GM21576 (cell line): ENCODE measurements at regions not wholly inside any gene's neighbourhood (a gene's known extent, or its start where the extent isn't known, plus 50 kb on each side); places are given as distances from the start of the nearest gene placed in this dataset.

Source experiments
- ATAC-seq: cut with Tn5 transposase; IDR thresholded peaks from one replicate; pipeline ENCODE4 v1.9.1; 2021; ENCODE audit warnings: mild to moderate bottlenecking, moderate library complexity; ENCODE audit not compliant: unreplicated experiment

DNA sequence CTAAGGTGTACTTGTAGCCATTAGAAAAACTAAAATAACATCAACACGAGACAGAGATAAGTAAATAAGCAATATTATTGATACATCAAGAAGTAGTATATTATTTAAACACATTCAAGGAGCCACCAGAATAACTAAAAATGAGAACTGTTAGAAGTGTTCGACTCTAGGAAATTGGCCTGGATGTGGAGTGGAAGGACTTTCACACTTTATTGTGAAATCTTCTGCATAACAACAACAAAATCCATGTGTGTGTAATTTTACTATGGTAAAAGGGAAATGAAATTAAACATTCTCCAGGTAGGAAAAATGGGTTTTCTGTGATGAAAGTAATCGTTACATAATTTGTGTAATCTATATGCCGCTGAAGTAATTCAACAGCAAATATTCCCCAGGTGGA, 96.3 kb upstream of the RNF152 start:
- ATAC-seq, result no peak

GRCh38 chr18:61988100-61988499, 95.3 kb upstream of the RNF152 start:
- ATAC-seq, result no peak

DNA sequence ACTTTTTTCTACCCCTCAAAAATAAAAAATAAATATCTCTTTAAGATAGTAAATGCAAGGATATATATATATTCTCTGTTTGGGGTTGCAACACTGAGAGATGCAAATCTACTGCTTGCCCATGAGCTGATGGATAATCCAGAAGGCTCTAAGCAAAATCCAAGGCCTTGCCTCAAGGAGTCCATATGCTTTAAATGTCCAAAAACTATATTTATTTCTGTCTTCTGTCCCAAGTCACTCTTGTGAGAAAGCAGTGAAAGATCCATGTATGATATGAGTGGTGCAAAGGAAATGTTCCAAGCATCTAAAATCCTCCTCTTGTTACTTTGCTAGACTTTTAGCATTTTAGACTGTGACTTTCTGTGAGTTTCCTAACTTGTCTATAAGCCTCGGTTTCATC, 92.9 kb upstream of the RNF152 start:
- ATAC-seq, result no peak

DNA sequence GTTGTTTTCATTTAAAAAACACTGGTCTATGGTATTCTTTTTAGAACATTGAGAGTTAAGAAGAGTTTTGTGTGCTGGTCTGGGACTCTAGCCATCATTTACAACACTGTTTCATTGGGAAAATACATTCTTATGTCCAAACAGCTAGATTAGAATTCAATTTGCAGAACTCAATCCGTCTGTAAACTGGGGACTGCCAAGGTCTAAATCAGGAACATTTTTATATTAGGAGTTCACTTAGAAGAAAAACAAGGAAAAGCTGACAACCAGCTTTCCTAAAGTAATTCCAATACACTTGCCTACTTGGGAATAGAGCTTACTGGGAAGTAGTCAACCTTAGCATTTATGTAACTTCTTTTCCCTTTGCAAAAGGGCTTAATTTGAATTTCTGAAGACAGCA, 91.5 kb upstream of the RNF152 start:
- no peak for ATAC-seq

DNA sequence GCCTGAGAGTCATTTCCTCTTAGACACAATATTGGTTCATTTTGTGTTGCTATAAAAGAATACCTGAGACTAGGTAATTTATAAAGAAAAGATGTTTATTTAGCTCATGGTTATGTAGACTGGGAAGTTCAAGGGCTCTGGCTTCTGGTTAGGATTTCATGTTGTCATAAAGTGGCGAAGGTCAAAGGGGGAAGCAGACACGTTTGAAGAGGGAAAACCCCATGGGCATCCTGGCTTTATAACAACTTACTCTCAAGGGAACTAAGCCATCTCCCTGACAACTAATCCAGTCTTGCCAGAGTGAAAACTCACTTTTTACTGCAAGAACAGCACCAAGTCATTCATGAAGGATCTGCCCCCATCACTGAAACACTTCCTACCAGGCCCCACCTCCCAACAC, 89.7 kb upstream of the RNF152 start:
- no peak for ATAC-seq

GRCh38 chr18:61980355-61980754, 87.5 kb upstream of the RNF152 start:
- no peak for ATAC-seq

DNA sequence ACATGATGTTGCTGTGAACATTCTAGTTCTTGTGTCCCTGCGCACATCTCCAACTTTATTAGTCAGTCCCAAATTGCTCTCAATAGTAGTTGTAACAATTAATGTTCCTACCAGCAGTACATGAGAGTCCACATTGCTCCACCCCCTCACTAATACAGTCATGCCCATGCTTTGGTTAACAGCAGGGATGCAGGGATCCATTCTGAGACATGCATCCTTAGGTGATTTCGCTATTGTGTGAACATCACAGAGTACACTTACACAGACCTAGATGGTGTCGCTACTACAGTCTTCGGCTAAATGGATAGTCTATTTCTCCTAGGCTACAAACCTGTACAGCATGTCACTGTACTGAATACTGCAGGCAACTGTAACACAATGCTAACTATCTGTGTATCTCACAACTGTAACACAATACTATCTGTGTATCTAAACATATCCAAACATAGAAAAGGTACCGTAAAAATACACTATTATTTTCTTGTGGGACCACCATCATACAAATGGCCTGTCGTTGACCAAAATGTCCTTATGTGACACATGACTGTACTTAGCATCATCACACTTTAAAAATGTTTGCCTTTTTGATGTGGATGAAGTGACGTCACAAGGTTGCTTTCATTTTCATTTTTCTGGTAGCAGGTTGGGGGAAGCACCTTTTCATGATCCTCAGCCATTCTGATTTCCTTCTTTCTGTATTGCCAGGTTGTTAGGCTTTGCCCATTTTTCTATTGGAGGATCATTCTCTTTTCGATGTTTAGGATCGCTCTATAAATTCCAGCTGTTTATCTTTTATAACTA, 82.9 kb upstream of the RNF152 start:
- ATAC-seq, result peak; percentile 39

DNA sequence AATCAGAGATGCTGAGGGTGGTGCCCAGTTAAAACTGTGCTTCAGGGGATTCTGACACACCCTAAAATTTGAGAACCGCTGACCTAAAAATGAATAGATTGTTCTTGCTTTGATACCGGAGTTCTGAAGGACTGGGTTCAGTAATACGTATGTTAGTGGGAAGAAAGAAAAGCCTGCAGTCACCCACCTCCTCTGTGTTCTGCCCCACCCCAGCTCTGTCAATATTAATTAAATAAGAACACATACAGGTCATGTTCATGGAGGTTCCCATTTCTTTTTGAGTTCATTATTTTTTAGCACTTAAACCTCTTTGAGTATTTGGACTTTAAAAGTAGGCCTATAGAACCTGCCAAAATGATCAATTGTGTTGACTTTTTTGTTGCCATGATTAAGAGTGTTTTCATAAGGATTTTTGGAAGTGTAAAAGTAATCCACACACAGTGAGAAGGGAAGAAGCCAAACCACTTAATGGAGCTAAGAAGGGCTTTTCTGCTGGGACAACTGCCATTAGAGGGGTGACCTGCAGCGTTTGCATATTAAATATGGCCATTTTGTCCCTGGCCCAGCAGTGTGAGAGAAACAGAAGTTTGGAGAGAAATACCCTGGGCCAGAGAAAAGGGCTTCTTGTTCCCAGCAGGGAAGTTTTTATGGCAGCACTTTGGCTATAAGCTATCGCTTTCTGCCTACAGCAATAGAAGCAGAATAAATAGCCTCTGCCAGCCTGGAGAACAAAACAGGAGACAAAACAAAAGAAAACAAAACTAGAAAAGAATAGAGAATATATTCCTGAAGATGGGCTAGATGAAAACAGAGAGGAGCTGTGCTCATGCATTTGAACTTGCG, 80.7 kb upstream of the RNF152 start:
- no peak for ATAC-seq

DNA sequence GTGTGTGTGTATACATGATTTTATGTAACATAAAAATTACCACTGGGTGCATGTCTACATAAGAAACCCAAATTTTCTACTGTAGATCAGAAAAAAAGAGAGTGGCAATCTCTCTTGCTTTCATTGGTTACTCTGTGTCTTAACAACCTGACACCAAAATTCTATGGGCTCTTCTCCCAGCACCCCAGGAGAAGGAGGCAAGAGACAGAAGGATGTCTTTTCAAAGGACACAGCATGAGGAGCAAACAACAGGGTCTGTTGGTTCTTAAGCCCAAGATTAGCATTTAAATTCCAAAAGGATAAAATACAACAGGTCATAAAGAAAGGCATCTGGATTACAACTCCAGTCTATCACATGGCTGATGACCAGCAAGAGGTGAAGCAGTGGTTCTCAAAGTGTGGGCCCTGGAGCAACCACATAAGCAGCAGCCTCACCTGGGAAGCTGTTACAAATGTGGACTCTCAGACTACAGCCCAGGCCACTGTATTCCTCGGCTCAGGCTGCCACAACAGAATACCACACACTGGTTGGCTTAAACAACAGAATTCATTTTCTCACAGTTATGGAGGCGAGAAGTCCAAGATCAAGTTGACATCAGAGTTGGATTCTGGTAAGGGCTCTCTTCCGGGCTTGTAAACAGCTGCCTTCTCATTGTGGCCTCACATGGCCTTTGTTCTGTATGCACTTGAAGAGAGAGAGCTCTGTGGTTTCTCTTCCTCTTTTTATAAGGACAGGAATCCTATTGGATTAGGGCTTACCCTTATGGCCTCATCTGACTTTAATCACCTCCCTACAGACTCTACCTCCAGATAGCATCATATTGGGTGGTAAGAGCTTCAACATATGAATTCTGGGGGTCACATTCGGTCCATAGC, 79.8 kb upstream of the RNF152 start:
- ATAC-seq, result peak; percentile 81

GRCh38 chr18:61967252-61967891, 74.6 kb upstream of the RNF152 start:
- ATAC-seq, result no peak

- no peak for ATAC-seq
Observed at GRCh38 chr18:61965311-61965710, 72.5 kb upstream of the RNF152 start.

DNA sequence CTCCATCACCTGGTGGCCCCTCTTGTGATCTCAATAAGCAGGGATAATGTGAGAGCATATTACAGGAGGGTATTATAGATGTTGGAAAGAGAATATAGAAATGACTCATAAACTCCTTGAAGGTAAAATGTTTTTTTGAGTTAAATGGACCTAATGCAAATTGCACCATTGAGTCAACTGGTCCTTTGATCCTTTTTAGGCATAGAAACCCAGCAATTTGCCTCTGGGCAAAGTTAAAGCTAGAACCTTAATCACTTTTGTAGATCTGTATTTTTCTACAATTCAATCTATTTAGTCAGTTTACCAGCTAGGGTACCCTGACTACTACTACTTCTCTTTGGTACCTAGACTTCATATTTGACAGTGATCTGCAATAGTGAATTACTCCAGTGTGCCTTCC, 71.8 kb upstream of the RNF152 start:
- no peak for ATAC-seq

DNA sequence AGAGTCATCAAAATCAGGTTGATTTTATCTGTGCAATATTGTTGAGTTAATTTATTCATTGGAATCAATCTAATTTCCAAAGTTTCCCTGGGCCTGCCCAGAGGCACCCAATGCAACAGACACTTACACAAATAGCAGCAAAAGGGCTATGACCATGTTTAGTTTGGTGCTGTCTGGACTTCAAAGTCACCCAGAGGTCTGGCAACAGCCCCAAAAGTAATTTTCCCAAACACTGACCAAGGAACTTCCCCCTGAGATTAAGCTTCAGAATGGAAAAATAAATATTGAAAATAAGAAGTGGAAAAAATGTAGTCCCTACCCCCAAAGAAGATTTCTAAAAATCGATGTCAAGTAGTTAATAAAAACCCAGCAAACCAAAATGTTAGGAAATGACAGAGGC, 70.9 kb upstream of the RNF152 start:
- no peak for ATAC-seq

DNA sequence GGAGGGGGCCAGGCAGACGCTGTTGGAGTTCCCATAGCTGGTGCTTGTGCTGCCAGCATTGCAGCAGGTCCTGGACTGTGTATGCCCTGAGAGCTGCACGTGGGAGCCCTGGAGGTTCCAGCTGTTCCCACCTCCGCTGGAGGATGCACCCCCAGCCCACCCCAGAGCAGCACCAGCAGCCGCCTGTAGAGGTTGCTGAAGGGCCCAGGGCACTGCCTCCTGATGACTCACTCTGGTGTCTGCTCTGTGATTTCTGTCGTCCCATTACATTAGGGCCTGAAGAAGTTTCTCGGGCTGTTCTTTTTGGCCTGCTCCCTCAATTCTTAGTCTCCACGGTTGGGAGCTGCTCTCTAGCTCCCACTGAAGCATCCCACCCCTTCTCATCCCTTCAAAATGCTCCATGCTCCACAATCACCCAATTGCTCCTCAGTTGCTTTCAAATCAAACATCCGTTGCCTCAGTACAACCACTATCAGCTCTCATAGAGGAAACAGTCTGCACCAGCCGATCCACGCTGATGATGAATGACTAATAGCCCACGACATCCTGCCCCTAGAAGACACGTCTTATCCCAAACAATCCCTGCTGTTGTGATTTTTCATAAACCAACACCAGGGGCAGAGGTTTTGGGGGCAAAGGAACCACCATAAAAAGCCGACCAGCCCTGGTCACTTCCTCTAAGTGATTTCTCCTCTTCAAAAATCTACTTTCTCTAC, 65.2 kb upstream of the RNF152 start:
- no peak for ATAC-seq

GRCh38 chr18:61955644-61956043, 62.8 kb upstream of the RNF152 start:
- ATAC-seq, result peak; percentile 54

- no peak for ATAC-seq
Observed at GRCh38 chr18:61954096-61954746, 61.4 kb upstream of the RNF152 start.

- ATAC-seq, result no peak
Observed at GRCh38 chr18:61953641-61954040, 60.8 kb upstream of the RNF152 start.

DNA sequence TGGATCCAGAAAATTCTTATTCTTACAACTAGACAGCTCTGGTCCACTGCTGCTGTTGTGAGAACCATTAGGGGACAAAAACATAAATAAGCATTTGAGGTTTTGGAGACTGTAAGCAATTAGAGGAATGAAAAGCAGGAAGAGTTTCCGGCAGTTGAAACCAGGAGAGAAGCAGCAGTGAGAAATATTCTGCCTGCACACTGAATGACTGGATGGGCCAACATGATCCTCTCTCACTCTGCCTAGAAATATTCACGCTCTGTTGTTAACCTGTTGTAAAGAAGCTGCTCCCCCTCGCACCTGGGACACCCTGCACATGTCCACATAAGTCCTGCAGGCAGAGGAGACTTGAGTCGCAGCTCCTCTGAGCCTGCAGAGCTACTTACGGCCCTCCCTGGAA, 60.4 kb upstream of the RNF152 start:
- ATAC-seq, result no peak

GRCh38 chr18:61951396-61951795, 58.6 kb upstream of the RNF152 start:
- ATAC-seq, result no peak

GRCh38 chr18:61950371-61950770, 57.6 kb upstream of the RNF152 start:
- ATAC-seq, result no peak
